GM18951 (cell line): ENCODE measurements at regions not wholly inside any gene's neighbourhood (a gene's known extent, or its start where the extent isn't known, plus 50 kb on each side); places are given as distances from the start of the nearest gene placed in this dataset.

ENCODE experiments used
- POLR2A ChIP-seq: IDR thresholded peaks from 4 replicates; pipeline ENCODE4 v1.6.1; 2011; ENCODE audit warnings: mild to moderate bottlenecking; ENCODE audit not compliant: insufficient read length, insufficient read depth; ENCODE audit errors: extremely low read depth
- in situ Hi-C: fragments of 300-500 bp; cut with MboI; formaldehyde crosslinking; loops from one replicate; pipeline ENCODE4 v1.12.0; 2022; ENCODE audit warnings: low sequenced_read_pairs, mixed read lengths, inconsistent platforms; ENCODE audit not compliant: unreplicated experiment

DNA sequence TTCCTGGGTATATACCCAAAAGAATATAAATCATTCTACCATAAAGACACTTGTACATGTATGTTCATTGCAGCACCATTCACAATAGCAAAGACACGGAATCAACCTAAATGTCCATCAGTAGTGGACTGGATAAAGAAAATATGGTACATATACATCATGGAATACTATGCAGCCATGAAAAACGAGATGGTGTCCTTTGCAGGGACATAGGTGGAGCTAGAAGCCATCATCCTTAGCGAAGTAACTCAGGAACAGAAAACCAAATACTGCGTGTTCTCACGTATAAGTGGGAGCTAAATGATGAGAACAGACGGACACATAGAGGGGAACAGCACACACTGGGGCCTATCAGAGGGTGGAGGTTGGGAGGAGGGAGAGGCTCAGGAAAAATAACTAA, 183.7 kb upstream of the CELF2 start:
- in situ Hi-C loops, result no loop called here
- no peak for TF ChIP-seq POLR2A

DNA sequence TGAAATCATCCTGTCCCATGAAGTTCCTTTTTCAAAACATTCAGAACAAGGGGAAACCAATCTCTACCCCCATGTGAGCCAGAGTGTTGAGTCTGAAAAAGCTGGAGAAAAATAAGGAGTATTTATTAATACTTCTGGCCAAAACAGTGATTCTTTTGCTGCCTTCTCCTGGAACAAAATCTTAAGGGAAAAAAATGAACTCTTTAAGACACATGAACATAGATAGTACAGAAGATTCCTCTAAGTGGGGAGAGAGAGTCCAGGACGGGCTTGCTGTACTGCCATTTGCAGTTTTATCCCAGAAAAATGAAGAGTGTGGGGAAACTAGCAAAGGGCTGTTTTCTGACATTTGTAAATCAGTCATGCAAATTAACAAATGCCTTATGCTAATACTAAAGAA, 173.4 kb upstream of the CELF2 start:
- no peak for TF ChIP-seq POLR2A
- in situ Hi-C loops, result no loop called here

DNA sequence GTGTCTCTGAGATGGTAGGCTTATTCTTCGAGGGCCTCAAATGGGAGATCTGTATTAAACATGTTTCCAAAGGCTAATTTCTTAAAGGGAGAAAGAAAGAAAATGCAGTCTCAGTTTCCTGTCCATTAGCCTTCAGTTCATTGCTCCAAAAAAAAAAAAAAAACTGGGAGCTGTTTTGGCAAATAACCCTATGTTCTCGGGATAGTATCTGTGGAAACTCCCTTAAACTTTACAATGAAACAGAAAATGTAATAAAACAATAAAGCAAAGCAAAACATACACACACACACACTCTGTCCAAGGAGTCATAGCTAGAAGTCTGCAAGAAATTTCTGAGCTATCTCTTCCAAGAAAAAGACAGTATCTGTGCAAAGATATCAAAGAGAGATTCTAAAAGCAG, 172.5 kb upstream of the CELF2 start:
- in situ Hi-C loops, result no loop called here
- no peak for TF ChIP-seq POLR2A

DNA sequence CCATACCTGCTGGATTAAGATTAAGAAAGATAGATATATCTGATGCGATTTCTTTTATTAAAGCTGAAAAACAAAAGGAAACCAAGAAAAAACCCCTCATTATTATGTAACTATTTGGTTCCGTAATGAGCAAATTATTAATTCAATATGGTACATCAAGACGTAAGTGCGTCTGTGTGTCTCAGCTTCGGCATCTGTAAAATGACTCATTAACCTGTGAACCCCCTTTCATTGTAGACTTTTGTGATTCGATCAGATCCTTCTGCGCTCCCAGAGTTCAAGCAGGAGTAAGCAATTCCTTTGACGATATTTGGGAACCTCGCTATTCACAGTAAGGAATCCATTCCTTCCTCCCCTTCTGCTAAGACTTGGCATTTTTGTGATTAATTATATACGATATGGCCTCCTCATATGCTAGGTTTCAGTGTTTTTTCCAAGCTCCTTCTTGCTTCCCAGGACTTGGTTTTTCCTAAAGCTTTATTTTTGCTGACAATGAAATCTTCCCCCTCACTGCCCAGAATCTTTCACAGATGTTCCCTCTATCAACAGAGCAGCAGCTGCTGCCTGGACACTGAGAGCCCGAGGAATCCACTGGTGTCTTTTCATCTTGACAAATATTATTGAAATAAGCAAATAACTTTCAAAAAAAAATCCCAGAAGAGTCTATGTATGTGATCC, 171.7 kb upstream of the CELF2 start:
- no peak for TF ChIP-seq POLR2A
- in situ Hi-C loops, result no loop called here

DNA sequence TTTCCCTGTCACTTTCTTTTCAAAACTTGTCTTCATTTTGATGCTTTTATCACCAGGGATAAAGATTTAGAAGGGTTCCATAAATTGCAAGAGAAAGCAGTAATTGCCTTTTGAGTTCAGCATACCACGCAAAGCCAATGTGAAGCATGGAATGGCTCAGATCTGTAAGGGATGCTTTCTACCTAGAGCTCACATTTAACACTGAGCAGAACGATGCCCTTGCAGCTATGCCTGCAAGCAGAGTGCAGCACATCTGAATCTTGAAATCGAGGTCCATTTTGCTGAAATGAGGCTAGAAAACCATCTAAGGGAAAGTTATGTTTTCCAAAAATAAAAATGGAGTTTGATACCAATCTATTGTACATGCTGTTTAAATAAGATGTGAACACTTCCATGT, 171.2 kb upstream of the CELF2 start:
- in situ Hi-C loops, result no loop called here
- TF ChIP-seq POLR2A, result no peak

DNA sequence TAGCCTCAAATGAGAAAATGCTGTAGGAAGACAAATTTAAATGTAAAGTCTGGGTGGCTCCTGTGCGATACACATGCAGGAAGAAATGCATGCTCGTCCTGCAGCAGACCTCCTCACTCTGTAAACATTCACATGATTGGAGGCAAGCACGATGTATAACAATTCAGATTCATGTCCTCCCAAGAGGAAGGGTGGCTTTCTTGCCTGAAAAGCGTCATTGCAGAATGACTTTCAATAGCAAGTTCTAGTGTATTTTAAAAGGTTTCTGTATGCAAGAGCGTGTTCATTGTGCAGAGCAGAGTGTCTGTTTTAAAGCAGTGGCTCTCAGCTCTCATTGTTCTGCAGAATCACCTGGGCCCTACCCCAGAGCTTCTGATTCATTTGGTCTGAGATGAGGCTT, 170.3 kb upstream of the CELF2 start:
- in situ Hi-C loops, result no loop called here

DNA sequence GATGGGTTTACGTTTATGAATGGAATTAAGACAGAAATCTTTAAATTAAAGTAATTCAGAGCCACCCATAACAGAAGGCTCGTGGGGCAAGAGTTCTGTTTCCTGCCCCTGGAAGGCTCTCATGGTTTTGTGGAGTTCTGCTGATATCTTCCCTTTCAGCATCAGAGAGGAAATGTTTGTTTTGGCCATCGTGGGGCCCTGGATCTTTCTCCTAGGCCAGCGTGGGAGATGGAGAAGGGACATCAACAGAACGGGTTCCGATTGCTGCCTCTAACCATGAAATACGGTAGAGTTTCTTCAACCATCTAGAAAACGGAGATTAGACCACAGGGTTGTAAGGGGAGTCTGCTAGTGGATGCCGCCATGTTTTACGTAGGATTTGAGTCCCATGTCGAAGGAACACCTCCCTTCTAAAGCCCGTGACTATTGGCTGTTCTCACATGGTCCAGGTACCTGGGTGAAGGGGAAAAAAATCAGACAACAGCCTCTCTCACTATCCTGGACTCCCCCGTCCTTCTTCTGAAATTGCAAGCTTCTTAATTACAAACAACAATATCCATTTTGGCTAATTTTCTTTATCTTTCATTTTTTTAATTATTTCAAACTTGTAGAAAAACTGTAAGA, 169.1 kb upstream of the CELF2 start:
- in situ Hi-C loops, result no loop called here

More for the DNA sequence above, 170.3 kb upstream of the CELF2 start:
- TF ChIP-seq POLR2A, result no peak

DNA sequence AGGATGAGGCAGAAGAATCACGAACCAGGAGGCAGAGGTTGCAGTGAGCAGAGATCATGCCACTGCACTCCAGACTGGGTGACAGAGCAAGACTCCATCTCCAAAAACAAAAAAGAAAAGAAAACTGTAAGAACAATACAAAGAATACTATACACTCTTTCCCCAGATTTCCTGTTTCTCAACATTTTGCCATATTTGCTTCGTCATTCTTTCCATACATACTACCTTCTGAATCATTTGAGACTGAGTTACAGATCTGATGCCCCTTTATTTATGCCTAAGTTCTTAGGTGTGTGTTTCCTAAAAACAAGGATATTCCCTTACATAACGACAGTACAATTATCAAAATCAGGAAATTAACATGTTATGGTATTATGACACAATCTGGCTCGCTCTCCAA, 168.4 kb upstream of the CELF2 start:
- in situ Hi-C loops, result no loop called here
- no peak for TF ChIP-seq POLR2A

More for the DNA sequence above, 169.1 kb upstream of the CELF2 start:
- no peak for TF ChIP-seq POLR2A

DNA sequence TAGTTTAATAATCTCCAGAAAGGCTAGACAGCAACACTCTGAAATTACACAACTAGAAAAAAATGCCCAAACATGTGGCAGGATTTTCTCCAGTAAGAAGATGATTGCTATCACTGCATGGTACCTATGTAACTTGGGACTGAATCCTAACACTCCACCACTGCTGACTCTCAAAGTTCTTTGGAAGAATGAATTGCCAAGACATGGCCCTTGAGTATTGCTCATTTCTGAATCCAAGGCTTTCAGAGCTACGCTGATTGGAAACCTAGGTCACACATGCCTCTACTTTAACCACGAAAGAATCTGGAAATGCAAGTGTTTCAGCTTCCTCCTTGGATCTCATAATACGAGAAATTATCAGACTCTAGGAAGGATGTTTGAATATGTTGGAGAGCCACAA, 167.5 kb upstream of the CELF2 start:
- TF ChIP-seq POLR2A, result no peak
- in situ Hi-C loops, result no loop called here

DNA sequence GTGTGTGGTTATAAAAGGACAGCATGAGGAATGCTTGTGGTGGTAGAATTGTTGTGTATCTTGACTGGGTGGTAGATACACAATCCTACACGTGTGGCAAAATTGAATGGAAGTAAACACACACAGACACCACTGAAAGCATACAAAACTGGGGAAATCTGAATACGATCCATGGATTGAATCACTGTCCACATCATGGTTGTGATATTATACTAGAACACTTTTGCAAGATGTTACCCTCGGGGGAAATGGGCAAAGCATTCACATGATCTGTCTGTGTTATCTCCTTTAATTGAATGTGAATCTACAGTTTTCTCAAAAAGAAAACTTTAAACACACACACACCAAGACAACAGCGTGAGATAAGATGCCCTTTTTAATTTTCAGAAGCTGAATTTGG, 165.2 kb upstream of the CELF2 start:
- no peak for TF ChIP-seq POLR2A
- in situ Hi-C loops, result no loop called here

DNA sequence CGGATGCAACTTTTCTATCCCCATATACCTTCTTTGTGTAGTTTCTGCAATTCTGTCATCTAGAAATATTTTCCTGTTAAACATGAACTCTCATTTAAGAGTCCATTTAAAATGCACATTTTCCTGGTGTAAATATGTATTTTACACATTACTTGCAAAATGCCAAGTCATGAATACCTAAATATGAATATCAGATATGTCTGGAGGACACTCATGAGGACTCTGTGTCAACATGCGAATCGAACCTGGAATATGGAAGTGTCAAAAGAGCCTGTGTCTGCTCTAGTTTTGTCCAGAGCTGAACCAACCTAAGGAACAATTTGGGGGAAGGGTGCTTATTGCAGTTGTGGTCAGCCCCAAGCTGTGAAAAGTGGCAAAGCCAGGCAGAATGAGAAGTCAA, 163.7 kb upstream of the CELF2 start:
- no peak for TF ChIP-seq POLR2A
- in situ Hi-C loops, result no loop called here

DNA sequence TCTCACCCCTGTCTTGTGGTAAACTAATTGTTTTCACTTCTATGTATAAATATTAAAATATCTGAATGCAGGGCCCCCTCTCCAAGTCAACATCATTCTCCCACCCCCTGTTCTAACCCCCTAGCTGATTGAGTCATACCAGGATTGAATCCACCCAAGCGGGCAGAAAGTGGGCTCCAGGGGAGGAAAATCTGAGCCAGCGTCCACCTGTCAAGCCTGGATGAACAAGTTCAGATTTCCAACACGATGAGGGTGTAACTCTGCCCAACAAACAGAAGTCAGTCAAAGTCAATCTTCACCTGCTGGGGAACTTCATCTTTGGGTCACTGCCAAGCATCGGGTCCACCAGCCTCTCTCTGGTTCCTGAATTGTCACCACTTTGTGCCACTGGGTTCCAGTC, 162.9 kb upstream of the CELF2 start:
- in situ Hi-C loops, result no loop called here
- no peak for TF ChIP-seq POLR2A

DNA sequence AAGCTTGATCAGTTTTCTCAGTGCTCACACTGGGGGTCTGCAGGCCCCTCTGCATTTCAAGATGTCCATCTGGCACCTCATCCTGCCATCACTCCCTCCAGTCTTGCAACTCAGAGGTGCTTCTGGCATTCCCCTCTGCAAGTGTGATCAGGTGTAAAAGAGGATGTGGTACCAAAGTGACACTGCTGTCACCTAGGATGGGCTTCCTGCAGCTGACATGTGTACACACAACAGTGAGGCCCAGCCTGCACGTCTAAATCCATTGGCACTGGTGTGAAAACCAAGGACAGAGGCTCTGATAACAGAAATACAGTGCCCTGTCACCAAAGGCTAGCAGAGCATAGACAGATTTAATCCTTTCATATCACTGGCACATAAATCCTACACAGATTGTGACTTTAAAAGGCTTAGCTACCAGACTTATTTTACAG, 162.5 kb upstream of the CELF2 start:
- no peak for TF ChIP-seq POLR2A
- in situ Hi-C loops, result no loop called here

DNA sequence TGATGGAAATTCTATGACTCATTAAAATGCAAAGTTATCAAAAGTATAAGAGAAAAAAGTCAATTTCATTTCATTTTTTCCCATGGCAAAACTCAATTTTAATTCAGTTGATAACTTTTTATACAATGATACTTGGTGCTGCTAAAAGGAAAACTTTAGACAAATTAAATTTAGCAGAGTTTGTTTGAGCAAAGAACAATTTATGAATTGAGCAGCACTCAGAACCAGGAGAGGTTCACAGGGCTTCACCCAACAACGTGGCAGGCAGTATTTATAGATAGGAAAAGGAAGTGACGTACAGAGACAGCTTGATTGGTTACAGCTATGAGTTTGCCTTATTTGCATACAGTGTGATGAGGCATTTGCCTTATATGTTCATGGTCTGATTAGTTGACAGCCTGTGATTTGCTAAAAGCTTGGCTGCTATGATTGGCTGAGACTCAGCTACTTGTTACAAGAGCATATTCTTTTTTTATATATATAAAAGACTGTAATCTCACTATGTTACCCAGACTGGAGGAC, 157.2 kb upstream of the CELF2 start:
- in situ Hi-C loops, result no loop called here
- TF ChIP-seq POLR2A, result no peak
